KOPT-K1 (cell line): ENCODE measurements at regions not wholly inside any gene's neighbourhood (a gene's known extent, or its start where the extent isn't known, plus 50 kb on each side); places are given as distances from the start of the nearest gene placed in this dataset.

Experiments
- H3K27ac ChIP-seq: fragments of 200-600 bp; sonication (generic); 2 replicates; pipeline ENCODE4 v1.5.1; 2016; ENCODE audit warnings: antibody characterized with exemption, mild to moderate bottlenecking, low read depth, low read length; ENCODE audit not compliant: poor library complexity, severe bottlenecking
- H3K36me3 ChIP-seq: fragments of 200-600 bp; sonication (generic); 2 replicates; pipeline ENCODE4 v1.5.1; 2017; ENCODE audit warnings: antibody characterized with exemption, mild to moderate bottlenecking, low read length, moderate library complexity; ENCODE audit not compliant: insufficient read depth
- H3K9me3 ChIP-seq: fragments of 200-600 bp; sonication (generic); 2 replicates; pipeline ENCODE4 v1.5.1; 2017; ENCODE audit warnings: antibody characterized with exemption, low read length, mild to moderate bottlenecking; ENCODE audit not compliant: insufficient read depth, poor library complexity, severe bottlenecking

GRCh38 chr4:151874328-151874727 is 113.5 kb upstream of the GATB start:
- no peak overlapping the region for H3K27ac ChIP-seq
- H3K9me3 ChIP-seq, result no peaks in the 10 kb centered on the region
- no peaks in the 10 kb centered on the region for H3K36me3 ChIP-seq

GRCh38 chr4:151866592-151866918 is 105.7 kb upstream of the GATB start:
- Histone ChIP-seq H3K36me3 (no peaks in the 10 kb centered on the region), H3K27ac (peak overlapping the region; percentile 20), H3K9me3 (peaks cover 14% of the 10 kb centered on the region)

DNA sequence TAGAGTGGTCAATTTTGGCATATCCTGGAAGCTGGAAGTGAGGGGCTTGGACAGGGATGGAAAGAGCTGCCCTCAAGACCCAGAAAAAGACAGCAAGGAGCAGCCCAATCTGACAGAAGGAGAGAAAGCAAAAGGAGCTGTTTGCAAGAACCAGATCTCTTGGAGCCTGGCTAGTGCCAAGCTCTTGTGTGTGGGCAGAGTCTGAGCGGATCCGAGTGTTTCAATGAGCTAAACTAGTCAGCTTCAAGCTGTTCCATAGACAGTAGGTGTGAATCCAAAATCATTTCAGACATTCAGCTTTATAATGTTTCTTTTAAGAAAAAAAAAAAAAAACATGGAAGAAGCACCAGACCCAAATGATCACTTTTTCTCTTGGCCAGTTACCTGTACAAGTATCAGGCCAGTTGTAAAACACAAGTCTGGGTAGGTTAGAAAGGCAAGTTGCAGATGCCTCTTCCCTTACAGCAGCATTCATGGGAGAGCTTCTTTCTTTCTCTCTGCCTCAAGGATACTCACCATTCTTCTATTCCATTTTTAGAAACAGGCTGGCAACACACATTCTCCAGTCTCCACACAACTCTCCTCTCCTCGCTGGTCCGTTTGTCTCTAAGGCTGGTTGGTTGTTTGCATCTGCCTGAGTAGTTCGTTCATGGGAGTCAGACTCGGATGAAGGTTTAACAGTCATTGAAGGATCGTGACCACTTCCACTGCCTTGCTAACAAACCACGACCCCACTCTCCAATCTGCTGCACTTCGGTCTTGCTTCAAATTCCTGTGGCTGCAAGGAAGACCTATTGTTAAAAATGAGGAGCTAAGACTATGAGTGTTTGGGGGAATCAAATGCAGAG is 105.2 kb upstream of the GATB start:
- Histone ChIP-seq H3K9me3 (peaks cover 14% of the 10 kb centered on the region), H3K27ac (peak overlapping the region; percentile 20)

DNA sequence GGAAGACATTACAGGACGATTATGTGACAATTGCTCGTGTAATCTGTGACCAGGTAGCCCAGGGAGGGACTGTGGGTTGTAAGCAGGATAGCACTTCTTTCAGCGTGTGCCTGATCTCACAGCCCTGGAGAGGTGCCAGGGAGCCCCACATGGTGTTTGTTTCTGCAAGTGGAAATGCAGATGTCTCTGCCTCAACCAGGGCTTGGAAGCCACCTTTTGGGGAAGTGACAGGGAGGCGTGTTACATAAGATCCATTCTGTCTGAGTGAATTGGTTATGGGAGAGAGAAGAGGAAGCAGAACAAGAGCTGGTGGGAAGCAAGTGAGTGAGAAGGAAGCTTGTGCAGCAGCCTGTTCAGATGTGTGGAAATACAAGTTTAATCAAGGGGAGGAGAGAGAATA is 104.5 kb upstream of the GATB start:
- Histone ChIP-seq H3K9me3 (peaks cover 14% of the 10 kb centered on the region), H3K36me3 (no peaks in the 10 kb centered on the region), H3K27ac (no peak overlapping the region)

More for the DNA sequence above, 105.2 kb upstream of the GATB start:
- H3K36me3 ChIP-seq, result no peaks in the 10 kb centered on the region

DNA sequence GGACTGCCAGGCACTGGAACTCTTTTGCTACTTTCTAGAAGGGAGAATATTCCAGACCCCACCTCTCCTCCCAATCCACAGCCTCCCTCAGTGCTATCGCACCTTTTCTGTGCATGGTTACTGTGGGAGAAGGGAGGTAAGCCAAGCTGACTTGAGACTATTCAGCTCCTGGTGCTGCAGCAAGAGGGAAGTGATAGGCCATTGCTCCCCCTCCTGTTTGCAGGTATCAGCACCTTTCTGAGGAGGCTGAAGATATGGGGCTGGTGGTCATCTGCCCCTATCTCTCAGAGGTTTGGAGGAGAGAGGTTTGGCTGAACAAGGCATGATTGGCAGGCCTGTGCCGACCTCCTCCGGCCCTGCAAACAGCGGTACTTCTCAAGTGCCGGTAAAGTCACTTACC is 103.3 kb upstream of the GATB start:
- H3K36me3 ChIP-seq, result no peaks in the 10 kb centered on the region
- H3K27ac ChIP-seq, result no peak overlapping the region
- H3K9me3 ChIP-seq, result peaks cover 14% of the 10 kb centered on the region

- H3K9me3 ChIP-seq, result peaks cover 7% of the 10 kb centered on the region
- no peaks in the 10 kb centered on the region for H3K36me3 ChIP-seq
- H3K27ac ChIP-seq, result no peak overlapping the region
These were observed 102.0 kb upstream of the GATB start for GRCh38 chr4:151862766-151863165.

DNA sequence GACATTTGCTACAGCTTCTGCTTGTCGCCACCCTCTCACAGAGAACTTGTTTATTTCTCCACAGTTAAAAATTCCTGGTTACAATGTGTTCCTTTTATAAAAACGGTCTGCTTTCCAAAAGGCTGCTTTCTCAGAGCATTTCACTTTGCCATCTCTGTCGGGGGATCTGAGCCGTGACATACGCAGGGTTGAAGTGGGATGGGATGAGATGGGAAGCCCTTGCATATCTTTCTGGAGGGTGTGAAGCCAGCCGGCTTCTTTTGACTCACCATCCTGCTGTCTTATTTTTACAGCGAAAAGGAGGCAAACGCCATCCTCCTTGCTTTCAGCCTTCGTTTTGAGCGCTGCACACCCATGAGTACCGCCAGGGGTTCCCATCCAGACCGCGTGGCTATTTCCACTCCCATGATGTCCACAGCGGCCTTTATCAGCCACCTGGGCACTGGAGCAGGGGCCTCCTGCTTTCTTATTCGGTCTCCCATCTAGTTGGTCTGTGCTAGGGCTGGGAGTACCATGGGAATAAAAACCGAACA is 99.8 kb upstream of the GATB start:
- peaks cover 5% of the 10 kb centered on the region for H3K9me3 ChIP-seq
- no peak overlapping the region for H3K27ac ChIP-seq
- H3K36me3 ChIP-seq, result no peaks in the 10 kb centered on the region

DNA sequence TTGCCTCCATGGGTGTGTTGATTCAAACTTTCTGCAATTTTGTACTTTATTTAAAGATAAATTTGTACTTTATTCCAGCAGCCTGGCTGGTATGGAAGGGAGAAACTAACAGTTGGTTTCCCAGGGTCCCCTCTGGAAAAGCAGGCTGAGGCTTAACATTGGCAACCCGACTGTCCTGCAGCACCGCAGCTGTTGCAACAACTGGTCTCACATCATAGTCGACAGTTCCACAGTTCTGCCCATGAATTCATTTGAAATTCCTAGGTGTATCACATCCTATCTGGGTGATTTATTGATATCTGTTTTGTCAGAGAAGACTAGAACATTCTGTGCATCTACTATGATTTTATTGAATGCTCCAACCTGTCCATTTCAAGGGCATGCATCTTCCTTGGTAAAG is 98.8 kb upstream of the GATB start:
- Histone ChIP-seq H3K9me3 (peaks cover 6% of the 10 kb centered on the region), H3K36me3 (no peaks in the 10 kb centered on the region), H3K27ac (no peak overlapping the region)

DNA sequence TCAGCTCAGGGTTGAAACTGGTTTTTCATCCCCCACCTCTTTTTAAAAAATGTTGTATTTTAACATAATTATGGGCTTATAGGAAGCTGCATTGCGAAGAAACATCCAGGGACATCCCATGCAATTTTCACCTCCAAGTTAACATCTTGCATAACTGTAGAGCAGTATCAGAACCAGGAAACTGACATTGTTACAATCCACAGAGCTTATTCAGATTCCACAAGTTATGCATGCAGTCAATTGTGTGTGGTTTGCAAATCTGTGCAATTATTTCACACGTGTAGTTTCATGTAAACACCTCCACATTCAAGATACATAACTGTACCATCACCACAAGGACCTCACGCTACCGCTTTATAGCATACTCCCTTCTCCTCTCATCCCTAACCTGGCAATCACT is 97.5 kb upstream of the GATB start:
- Histone ChIP-seq H3K27ac (no peak overlapping the region), H3K36me3 (no peaks in the 10 kb centered on the region), H3K9me3 (peaks cover 6% of the 10 kb centered on the region)

DNA sequence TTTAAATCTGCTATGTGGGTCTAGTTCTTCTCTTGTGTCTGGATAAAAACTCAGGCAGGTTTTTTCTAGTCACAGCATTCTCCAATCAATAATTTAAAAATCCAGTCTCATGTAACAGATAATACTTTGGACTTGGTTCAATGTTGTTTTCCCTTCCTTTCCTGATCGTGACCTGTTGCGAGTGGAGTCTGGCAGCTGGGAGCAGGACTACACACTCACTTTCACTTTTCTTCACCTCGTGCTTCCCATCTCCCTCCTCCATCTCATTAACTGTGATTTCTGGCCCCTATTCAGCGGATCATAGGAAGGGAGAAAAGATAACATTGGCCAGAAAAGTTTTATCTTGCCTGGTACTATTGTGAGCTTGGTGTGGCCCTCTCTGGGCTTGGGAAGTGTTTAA is 96.6 kb upstream of the GATB start:
- Histone ChIP-seq H3K36me3 (no peaks in the 10 kb centered on the region), H3K9me3 (peaks cover 6% of the 10 kb centered on the region), H3K27ac (no peak overlapping the region)

GRCh38 chr4:151855747-151856146 is 94.9 kb upstream of the GATB start:
- peaks cover 6% of the 10 kb centered on the region for H3K9me3 ChIP-seq
- H3K36me3 ChIP-seq, result no peaks in the 10 kb centered on the region

DNA sequence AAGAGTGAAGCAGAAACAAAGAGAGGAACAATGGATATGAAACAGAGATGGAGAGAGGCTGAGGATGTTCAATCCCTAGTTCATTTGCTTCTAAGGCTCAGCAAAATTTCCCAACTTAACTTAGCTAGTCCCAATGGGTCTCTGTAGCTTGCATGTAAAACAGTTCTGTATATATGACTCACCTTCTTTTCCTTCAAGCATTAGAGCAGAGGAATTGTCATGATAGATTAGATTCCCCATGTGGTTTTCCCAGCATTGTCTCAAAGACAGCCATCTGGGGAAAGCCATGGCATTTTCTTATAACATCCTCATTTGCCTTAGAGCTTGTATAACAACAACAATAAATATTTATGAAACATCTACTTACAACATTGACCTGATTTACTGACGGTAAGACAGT is 93.9 kb upstream of the GATB start:
- Histone ChIP-seq H3K36me3 (no peaks in the 10 kb centered on the region), H3K27ac (no peak overlapping the region), H3K9me3 (peaks cover 6% of the 10 kb centered on the region)

More at GRCh38 chr4:151855747-151856146, 94.9 kb upstream of the GATB start:
- no peak overlapping the region for H3K27ac ChIP-seq

DNA sequence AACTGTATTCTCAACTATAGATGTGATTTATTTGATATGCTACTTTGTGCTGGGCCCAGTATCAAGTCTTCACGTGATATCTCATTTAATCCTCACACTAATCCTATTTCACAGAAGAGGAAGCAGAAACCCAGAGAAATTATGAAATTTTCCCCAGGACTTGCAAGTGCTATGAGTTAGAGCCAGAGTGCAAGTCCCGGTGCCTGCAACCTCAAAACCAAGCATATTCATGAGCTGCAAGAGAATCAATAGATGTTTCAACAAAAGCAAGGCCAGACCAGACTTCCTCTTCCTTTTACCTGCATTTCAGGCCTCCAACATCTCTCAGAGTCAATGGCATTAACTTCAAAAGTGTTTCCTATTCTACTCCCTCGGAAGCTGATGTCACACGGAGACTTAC is 92.2 kb upstream of the GATB start:
- Histone ChIP-seq H3K27ac (no peak overlapping the region), H3K9me3 (peaks cover 6% of the 10 kb centered on the region), H3K36me3 (no peaks in the 10 kb centered on the region)

GRCh38 chr4:151852202-151852601 is 91.4 kb upstream of the GATB start:
- Histone ChIP-seq H3K9me3 (peaks cover 6% of the 10 kb centered on the region), H3K27ac (no peak overlapping the region), H3K36me3 (no peaks in the 10 kb centered on the region)

- H3K27ac ChIP-seq, result no peak overlapping the region
- peaks cover 6% of the 10 kb centered on the region for H3K9me3 ChIP-seq
- no peaks in the 10 kb centered on the region for H3K36me3 ChIP-seq
These were observed 90.5 kb upstream of the GATB start for GRCh38 chr4:151851354-151851753.

GRCh38 chr4:151850791-151851213 is 90.0 kb upstream of the GATB start:
- H3K27ac ChIP-seq, result no peak overlapping the region

More at GRCh38 chr4:151850791-151851213, 90.0 kb upstream of the GATB start:
- Histone ChIP-seq H3K9me3 (peaks cover 3% of the 10 kb centered on the region), H3K36me3 (no peaks in the 10 kb centered on the region)
